ENCODE measurements at regions not wholly inside any gene's neighbourhood (a gene's known extent, or its start where the extent isn't known, plus 50 kb on each side); places are given as distances from the start of the nearest gene placed in this dataset.

GRCh38 chr10:125350519-125350918, 190.2 kb upstream of the CTBP2 start:
- Histone ChIP-seq H3K4me2 (ENCODE audit: control insufficient read depth, insufficient read depth) (no peak overlapping the region), H3K4me3 (no peak overlapping the region), H4K20me1 (ENCODE audit: control insufficient read depth, insufficient read depth) (no peaks in the 10 kb centered on the region), H3K79me2 (ENCODE audit: control insufficient read depth, insufficient read depth, low read length) (no peaks in the 10 kb centered on the region), H3K36me3 (ENCODE audit: control insufficient read depth in 2 of 2, insufficient read depth in 2 of 2, low read length in 1 of 2) (no peaks in the 10 kb centered on the region), H3K9ac (ENCODE audit: control insufficient read depth, insufficient read depth, low read length) (no peak overlapping the region), H2AFZ (ENCODE audit: control insufficient read depth, low read depth, low read length) (no peak overlapping the region), H3K27ac (ENCODE audit: control insufficient read depth, insufficient read depth) (no peak overlapping the region), H3K9me3 (replicated peaks; ENCODE audit: control insufficient read depth, insufficient read depth, low read length) (no peaks in the 10 kb centered on the region), H3K27me3 (replicated peaks in 1 of 2; ENCODE audit: control insufficient read depth in 2 of 2, insufficient read depth in 2 of 2, low read length in 1 of 2) (no peaks in the 10 kb centered on the region; a peak in 1 of 4 replicates), H3K4me1 (ENCODE audit: control insufficient read depth, insufficient read depth, low read length) (no peaks in the 10 kb centered on the region)
- ChIA-PET CTCF (interaction anchor here (0.7 kb wide), 1 partner anchor 22 kb away, joined by 3 read pairs; no protein-coding TSS in a partner anchor), SMC1A (ENCODE audit: uncharacterized antibody, unreplicated experiment) (no interaction called here), POLR2A (no interaction called here), RAD21 (ENCODE audit: unreplicated experiment) (no interaction called here)
- TF ChIP-seq RCOR1 (conservative IDR thresholded peaks at IDR 0.05; ENCODE audit: low read depth, low read length) = no peak
- no peak for TF ChIP-seq IKZF2 (IDR thresholded peaks at IDR 0.05)
- TF ChIP-seq WRNIP1 (IDR thresholded peaks at IDR 0.05; ENCODE audit: borderline replicate concordance, low read depth, low read length) = no peak
- no peak for TF ChIP-seq MYC (IDR thresholded peaks at IDR 0.05; ENCODE audit: insufficient read depth, insufficient read length, insufficient replicate concordance, low read length, severe bottlenecking)
- TF ChIP-seq ESRRA (IDR thresholded peaks at IDR 0.05; ENCODE audit: low read length) = no peak
- TF ChIP-seq HDAC6 (IDR thresholded peaks at IDR 0.05; ENCODE audit: unreplicated experiment) = no peak
- no peak for TF ChIP-seq BCL3 (IDR thresholded peaks at IDR 0.05; ENCODE audit: borderline replicate concordance, insufficient read depth, low read depth, low read length, poor library complexity, severe bottlenecking)
- TF ChIP-seq HSF1 (IDR thresholded peaks at IDR 0.05; ENCODE audit: low read depth, low read length) = no peak
- no peak for TF ChIP-seq BCL11A (IDR thresholded peaks at IDR 0.05; ENCODE audit: low read depth, low read length)
- no peak for TF ChIP-seq PAX5 (IDR thresholded peaks at IDR 0.05; ENCODE audit: borderline replicate concordance, low read depth, low read length)
- no peak for TF ChIP-seq TCF12 (IDR thresholded peaks at IDR 0.05; ENCODE audit: low read depth, low read length)
- TF ChIP-seq GABPA (IDR thresholded peaks at IDR 0.05; ENCODE audit: low read depth) = no peak
- no peak for TF ChIP-seq CBFB (IDR thresholded peaks at IDR 0.05; ENCODE audit: low read depth)
- no peak for TF ChIP-seq NKRF (conservative IDR thresholded peaks at IDR 0.05)
- intact Hi-C loops (cut with micrococcal nuclease; ENCODE audit: unreplicated experiment) (no loop called here), in situ Hi-C loops (cut with MboI) (no loop called here)
- 28% methylated on average over 2 of the region's 2 CpGs for WGBS (ENCODE audit: insufficient coverage, insufficient replicate concordance, low lambda C conversion rate, missing lambda C conversion rate)
- DNase-seq (ENCODE audit: low read depth, low spot score) = no peak
- no peak for FAIRE-seq
- ATAC-seq = no peak
- no TSS peak for BruUV-seq (replicated peaks)
